Putamen (tissue), 1 donor: ENCODE measurements at regions not wholly inside any gene's neighbourhood (a gene's known extent, or its start where the extent isn't known, plus 50 kb on each side); places are given as distances from the start of the nearest gene placed in this dataset.

Experiments used
- DNase-seq: peaks from one replicate; pipeline ENCODE4 v3.0.0-alpha.2; 2016; ENCODE audit warnings: low spot score

DNA sequence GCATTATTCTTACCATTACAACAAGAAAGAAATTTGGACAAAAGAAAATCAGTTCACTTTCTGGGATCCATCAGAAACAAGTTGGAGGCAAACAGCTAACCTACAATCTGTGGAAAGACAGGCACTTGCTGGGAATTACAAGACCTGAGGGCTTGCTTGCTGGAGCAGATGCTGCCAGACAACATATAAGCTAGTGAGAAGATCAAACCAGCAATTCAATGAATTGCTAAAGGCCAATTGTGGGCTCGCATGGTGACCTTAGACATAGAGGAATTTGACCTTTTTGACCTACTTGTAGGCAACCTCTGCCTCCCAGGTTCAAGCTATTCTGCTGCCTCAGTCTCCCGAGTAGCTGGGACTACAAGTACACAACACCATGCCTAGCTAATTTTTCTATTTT is 921.2 kb upstream of the CNTNAP5 start:
- DNase-seq = no peak

GRCh38 chr2:123116595-123116994 is 908.5 kb upstream of the CNTNAP5 start:
- DNase-seq = no peak

- peak; percentile 51 for DNase-seq
These were observed 897.9 kb upstream of the CNTNAP5 start for GRCh38 chr2:123127236-123127635.

DNA sequence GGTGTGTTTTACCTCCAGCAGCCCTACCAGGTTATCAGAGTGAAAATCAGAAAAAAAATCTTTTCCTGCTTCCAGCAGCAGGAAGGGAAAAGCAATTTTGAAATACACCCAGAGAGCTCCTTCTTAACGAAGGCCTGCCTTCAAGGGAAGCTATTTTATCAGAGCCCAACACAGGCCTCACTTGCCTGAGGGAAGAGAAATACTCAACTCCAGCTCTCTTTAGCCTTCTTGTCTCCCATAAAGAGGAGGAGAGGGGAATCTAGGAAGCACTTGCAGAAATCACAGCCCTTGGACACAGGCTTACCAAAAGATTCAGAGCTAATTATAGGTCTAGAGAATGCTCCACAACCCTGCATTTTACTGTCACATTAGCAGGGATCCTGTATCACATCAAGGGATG is 896.1 kb upstream of the CNTNAP5 start:
- no peak for DNase-seq

DNA sequence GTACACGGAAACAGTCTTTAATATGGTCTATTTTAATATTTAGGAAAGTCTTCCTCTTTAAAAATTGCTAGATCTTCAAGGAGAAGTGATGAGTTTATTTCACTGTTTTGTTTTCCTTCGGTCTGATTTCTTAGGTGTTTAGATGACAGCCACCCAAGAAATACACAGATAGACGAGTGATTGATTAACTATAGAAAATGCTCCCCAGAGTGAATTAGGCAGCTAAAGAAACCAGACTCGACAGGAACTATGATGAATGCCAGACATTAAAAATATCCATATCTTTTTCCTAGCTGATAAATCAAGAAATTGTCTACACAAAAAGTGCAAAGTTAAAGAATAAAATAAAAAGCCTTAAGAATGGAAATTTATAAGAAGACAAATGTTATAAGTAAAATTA is 888.7 kb upstream of the CNTNAP5 start:
- DNase-seq = no peak

GRCh38 chr2:123144082-123144481 is 881.0 kb upstream of the CNTNAP5 start:
- no peak for DNase-seq

GRCh38 chr2:123153041-123153440 is 872.0 kb upstream of the CNTNAP5 start:
- DNase-seq = no peak

- DNase-seq = no peak
These were observed 870.9 kb upstream of the CNTNAP5 start for GRCh38 chr2:123154195-123154594.

DNA sequence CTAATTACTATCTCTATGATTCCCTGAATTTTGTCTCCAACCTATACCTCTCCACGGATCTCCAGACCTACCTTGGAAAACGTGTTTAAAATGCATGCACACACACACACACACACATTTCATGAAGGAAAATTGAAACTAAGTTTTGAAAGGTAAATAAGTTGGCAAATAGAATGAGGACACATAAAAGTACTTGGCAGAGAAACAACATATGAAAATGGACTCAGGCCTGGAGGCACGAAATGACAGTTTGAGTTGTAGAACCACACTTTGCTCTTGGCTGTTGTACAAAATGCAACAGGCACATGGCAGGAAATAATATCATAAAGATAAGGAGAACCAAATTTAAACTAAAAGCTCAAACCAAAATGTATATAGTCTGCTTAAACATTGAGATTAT is 868.1 kb upstream of the CNTNAP5 start:
- DNase-seq = no peak

- no peak for DNase-seq
These were observed 862.6 kb upstream of the CNTNAP5 start for GRCh38 chr2:123162400-123163016.

- no peak for DNase-seq
These were observed 861.7 kb upstream of the CNTNAP5 start for GRCh38 chr2:123163398-123163797.

- DNase-seq = no peak
These were observed 860.9 kb upstream of the CNTNAP5 start for GRCh38 chr2:123164216-123164615.

- DNase-seq = no peak
These were observed 859.5 kb upstream of the CNTNAP5 start for GRCh38 chr2:123165616-123166015.

GRCh38 chr2:123179526-123179925 is 845.6 kb upstream of the CNTNAP5 start:
- DNase-seq = no peak

DNA sequence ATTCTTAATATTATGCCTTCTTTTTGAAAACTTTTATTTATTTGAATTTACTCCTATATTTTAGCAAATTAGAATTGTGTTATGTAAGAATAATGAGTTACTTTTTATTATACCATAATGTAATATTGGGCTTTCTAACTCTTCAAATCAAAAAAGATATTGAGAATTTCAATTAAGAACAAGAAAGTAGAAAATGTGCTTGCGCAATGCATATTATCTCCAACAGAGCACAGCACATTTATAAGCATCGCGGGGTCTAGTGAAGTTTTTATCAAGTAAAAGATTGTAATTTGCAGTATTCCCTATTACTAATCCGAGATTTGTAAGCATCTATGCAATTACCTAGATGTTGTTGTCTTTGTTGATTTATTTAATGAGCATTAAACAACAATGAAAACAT is 829.1 kb upstream of the CNTNAP5 start:
- no peak for DNase-seq

- no peak for DNase-seq
These were observed 825.1 kb upstream of the CNTNAP5 start for GRCh38 chr2:123200035-123200434.

DNA sequence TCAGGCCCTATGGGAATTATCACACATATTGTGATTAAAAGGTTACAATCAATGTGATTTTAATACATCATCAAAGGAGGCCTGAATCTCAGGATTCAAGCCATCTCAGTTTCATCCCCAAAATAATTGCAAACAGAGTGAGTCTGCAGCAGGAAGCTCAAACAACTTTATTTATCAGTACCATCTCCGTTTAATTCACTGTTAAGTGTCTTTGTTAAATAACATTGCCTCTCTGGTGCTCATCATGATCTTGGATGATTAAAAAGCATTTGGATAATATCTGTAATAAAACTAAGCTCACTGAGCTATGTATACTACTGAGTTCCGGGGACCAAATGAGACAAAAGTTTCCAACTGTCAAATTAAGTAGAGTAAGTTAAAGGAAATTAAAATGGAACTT is 817.8 kb upstream of the CNTNAP5 start:
- DNase-seq = no peak

- no peak for DNase-seq
These were observed 815.9 kb upstream of the CNTNAP5 start for GRCh38 chr2:123209202-123209601.

- no peak for DNase-seq
These were observed 813.9 kb upstream of the CNTNAP5 start for GRCh38 chr2:123211181-123211580.

GRCh38 chr2:123245156-123245555 is 779.9 kb upstream of the CNTNAP5 start:
- no peak for DNase-seq

- DNase-seq = no peak
These were observed 766.1 kb upstream of the CNTNAP5 start for GRCh38 chr2:123258877-123259539.

DNA sequence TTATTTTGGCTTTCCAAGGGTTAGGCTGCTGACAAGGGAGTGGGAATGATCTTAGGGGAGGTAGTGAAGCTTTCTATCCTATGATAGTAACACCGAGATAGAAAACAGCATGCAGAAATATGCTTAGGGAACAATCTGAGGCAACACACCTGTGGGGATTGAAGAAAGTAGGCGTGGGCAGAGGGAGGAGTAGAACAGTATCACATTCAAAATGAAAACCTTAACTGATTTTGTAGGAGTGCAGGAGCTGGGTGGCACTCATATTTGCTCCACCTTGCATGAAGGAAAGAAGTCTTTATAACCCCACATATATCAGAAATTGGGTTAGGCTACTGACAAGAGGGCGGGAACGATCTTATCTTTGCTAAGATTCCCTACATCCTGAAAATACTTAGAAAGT is 762.2 kb upstream of the CNTNAP5 start:
- DNase-seq = no peak

- DNase-seq = no peak
These were observed 741.7 kb upstream of the CNTNAP5 start for GRCh38 chr2:123283431-123283830.

GRCh38 chr2:123303731-123304130 is 721.4 kb upstream of the CNTNAP5 start:
- no peak for DNase-seq
